ENCODE measurements at regions not wholly inside any gene's neighbourhood (a gene's known extent, or its start where the extent isn't known, plus 50 kb on each side); places are given as distances from the start of the nearest gene placed in this dataset.

DNA sequence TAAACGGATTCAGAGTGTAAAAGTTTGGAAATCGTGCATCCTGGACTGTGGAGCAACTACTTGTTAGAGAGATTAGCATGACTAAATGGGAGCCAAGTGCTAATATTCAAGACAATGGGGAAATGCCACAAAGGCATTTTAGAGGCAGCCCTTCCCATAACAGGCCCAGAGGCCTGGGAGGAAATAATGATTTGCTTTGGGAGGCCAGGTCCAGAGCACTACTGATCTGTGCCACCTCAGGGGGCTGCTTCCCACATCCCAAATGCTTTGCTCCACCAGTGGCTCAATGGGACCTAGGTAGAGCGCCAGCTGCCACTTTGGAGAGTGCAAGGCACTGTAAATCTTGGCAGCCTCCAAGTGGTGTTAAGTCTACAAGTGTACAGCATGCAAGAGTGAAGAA lies 91.9 kb upstream of the HSF2 start:
- Histone ChIP-seq H3K27ac (ENCODE audit: low read length) (no peak overlapping the region), H3F3A (ENCODE audit: insufficient read depth, low read length, poor library complexity, severe bottlenecking) (no peaks in the 10 kb centered on the region), H3K4me3 (ENCODE audit: low read length) (no peak overlapping the region), H2AFZ (ENCODE audit: low read depth, low read length) (no peak overlapping the region), H3K9me3 (ENCODE audit: low read length) (no peaks in the 10 kb centered on the region), H3K9ac (ENCODE audit: low read length) (no peak overlapping the region), H4K20me1 (ENCODE audit: insufficient read depth) (no peaks in the 10 kb centered on the region), H3K79me2 (replicated peaks; ENCODE audit: insufficient read depth, low read length) (no peaks in the 10 kb centered on the region), H3K9me2 (ENCODE audit: insufficient read depth, low read length) (no peaks in the 10 kb centered on the region), H3K4me2 (ENCODE audit: low read length) (no peak overlapping the region), H3K36me3 (ENCODE audit: insufficient read depth, low read length) (no peaks in the 10 kb centered on the region), H3K27me3 (ENCODE audit: insufficient read depth, low read depth, low read length) (no peaks in the 10 kb centered on the region)
- no peak for TF ChIP-seq SMC3 (conservative IDR thresholded peaks at IDR 0.05; ENCODE audit: poor library complexity)
- no peak for TF ChIP-seq TAF1 (IDR thresholded peaks at IDR 0.05; ENCODE audit: low read depth)
- no peak for TF ChIP-seq EP300 (conservative IDR thresholded peaks at IDR 0.05; ENCODE audit: poor library complexity, severe bottlenecking)

- no peaks in the 10 kb centered on the region for H3K9me3 ChIP-seq (ENCODE audit: low read length)
- no peak overlapping the region for H3K27ac ChIP-seq (ENCODE audit: low read length)
- H3K9me2 ChIP-seq (ENCODE audit: insufficient read depth, low read length): no peaks in the 10 kb centered on the region
- no peak overlapping the region for H3K4me3 ChIP-seq (ENCODE audit: low read length)
- H3K79me2 ChIP-seq (replicated peaks; ENCODE audit: insufficient read depth, low read length): no peaks in the 10 kb centered on the region
- H3F3A ChIP-seq (ENCODE audit: insufficient read depth, low read length, poor library complexity, severe bottlenecking): no peaks in the 10 kb centered on the region
- no peaks in the 10 kb centered on the region for H4K20me1 ChIP-seq (ENCODE audit: insufficient read depth)
- no peak overlapping the region for H2AFZ ChIP-seq (ENCODE audit: low read depth, low read length)
- H3K36me3 ChIP-seq (ENCODE audit: insufficient read depth, low read length): no peaks in the 10 kb centered on the region
- H3K27me3 ChIP-seq (ENCODE audit: insufficient read depth, low read depth, low read length): no peaks in the 10 kb centered on the region
- no peak overlapping the region for H3K9ac ChIP-seq (ENCODE audit: low read length)
- TF ChIP-seq MXI1 (conservative IDR thresholded peaks at IDR 0.05; ENCODE audit: poor library complexity, severe bottlenecking) (no peak), TAF1 (IDR thresholded peaks at IDR 0.05; ENCODE audit: low read depth) (no peak), RAD21 (conservative IDR thresholded peaks at IDR 0.05) (no peak), SMC3 (conservative IDR thresholded peaks at IDR 0.05; ENCODE audit: poor library complexity) (no peak), EP300 (conservative IDR thresholded peaks at IDR 0.05; ENCODE audit: poor library complexity, severe bottlenecking) (no peak), POLR2AphosphoS5 (IDR thresholded peaks at IDR 0.05) (no peak), CTCF (IDR thresholded peaks at IDR 0.05; ENCODE audit: poor library complexity, severe bottlenecking) (no peak)
- TF ChIP-seq, protein P1, sequence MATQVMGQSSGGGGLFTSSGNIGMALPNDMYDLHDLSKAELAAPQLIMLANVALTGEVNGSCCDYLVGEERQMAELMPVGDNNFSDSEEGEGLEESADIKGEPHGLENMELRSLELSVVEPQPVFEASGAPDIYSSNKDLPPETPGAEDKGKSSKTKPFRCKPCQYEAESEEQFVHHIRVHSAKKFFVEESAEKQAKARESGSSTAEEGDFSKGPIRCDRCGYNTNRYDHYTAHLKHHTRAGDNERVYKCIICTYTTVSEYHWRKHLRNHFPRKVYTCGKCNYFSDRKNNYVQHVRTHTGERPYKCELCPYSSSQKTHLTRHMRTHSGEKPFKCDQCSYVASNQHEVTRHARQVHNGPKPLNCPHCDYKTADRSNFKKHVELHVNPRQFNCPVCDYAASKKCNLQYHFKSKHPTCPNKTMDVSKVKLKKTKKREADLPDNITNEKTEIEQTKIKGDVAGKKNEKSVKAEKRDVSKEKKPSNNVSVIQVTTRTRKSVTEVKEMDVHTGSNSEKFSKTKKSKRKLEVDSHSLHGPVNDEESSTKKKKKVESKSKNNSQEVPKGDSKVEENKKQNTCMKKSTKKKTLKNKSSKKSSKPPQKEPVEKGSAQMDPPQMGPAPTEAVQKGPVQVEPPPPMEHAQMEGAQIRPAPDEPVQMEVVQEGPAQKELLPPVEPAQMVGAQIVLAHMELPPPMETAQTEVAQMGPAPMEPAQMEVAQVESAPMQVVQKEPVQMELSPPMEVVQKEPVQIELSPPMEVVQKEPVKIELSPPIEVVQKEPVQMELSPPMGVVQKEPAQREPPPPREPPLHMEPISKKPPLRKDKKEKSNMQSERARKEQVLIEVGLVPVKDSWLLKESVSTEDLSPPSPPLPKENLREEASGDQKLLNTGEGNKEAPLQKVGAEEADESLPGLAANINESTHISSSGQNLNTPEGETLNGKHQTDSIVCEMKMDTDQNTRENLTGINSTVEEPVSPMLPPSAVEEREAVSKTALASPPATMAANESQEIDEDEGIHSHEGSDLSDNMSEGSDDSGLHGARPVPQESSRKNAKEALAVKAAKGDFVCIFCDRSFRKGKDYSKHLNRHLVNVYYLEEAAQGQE (IDR thresholded peaks at IDR 0.05; ENCODE audit: borderline replicate concordance): no peak
- H3K4me2 ChIP-seq (ENCODE audit: low read length): no peak overlapping the region
These were observed 91.4 kb upstream of the HSF2 start for GRCh38 chr6:122308074-122308473.

DNA sequence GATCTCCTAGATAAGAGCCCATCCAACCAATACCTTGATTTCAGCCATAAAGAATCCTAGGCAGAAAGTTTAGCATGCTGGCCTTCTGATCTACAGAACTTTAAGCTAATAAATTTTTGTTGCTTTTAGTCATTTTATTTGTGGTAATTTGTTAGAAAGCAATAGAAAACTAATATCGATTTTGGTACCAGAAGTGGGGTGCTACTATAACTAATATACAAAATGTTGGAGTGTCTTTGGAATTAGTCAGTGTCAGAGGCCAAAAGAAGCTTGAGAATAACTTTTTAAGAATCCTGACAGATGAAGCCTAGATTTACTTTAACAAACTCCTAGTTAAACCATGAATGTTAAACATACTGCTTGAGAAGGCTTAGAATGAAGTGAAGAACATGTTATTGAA lies 83.6 kb upstream of the HSF2 start:
- no peak overlapping the region for H3K4me3 ChIP-seq (ENCODE audit: low read length)
- H3K9me2 ChIP-seq (ENCODE audit: insufficient read depth, low read length): no peaks in the 10 kb centered on the region
- no peaks in the 10 kb centered on the region for H3K9me3 ChIP-seq (ENCODE audit: low read length)
- no peak overlapping the region for H3K4me2 ChIP-seq (ENCODE audit: low read length)
- H3K27ac ChIP-seq (ENCODE audit: low read length): no peak overlapping the region
- H3K36me3 ChIP-seq (ENCODE audit: insufficient read depth, low read length): no peaks in the 10 kb centered on the region
- TF ChIP-seq RAD21 (conservative IDR thresholded peaks at IDR 0.05) (no peak), CTCF (IDR thresholded peaks at IDR 0.05; ENCODE audit: poor library complexity, severe bottlenecking) (no peak), TAF1 (IDR thresholded peaks at IDR 0.05; ENCODE audit: low read depth) (no peak), POLR2AphosphoS5 (IDR thresholded peaks at IDR 0.05) (no peak), EP300 (conservative IDR thresholded peaks at IDR 0.05; ENCODE audit: poor library complexity, severe bottlenecking) (no peak), MXI1 (conservative IDR thresholded peaks at IDR 0.05; ENCODE audit: poor library complexity, severe bottlenecking) (no peak)
- H3K27me3 ChIP-seq (ENCODE audit: insufficient read depth, low read depth, low read length): no peaks in the 10 kb centered on the region
- no peaks in the 10 kb centered on the region for H3F3A ChIP-seq (ENCODE audit: insufficient read depth, low read length, poor library complexity, severe bottlenecking)
- no peaks in the 10 kb centered on the region for H4K20me1 ChIP-seq (ENCODE audit: insufficient read depth)
- H3K79me2 ChIP-seq (replicated peaks; ENCODE audit: insufficient read depth, low read length): no peaks in the 10 kb centered on the region
- H3K9ac ChIP-seq (ENCODE audit: low read length): no peak overlapping the region
- no peak overlapping the region for H2AFZ ChIP-seq (ENCODE audit: low read depth, low read length)
